MM.1S (cell line): ENCODE measurements at regions not wholly inside any gene's neighbourhood (a gene's known extent, or its start where the extent isn't known, plus 50 kb on each side); places are given as distances from the start of the nearest gene placed in this dataset.

Experiments
- DNase-seq: peaks from one replicate; pipeline ENCODE4 v3.0.0-alpha.2; 2015
- H2AFZ ChIP-seq: fragments of 300-600 bp; sonication (generic); 2 replicates; pipeline ENCODE4 v1.6.0; 2016; ENCODE audit warnings: antibody characterized with exemption, low read length
- H3F3A ChIP-seq: fragments of 300-600 bp; sonication (generic); 2 replicates; pipeline ENCODE4 v1.6.1; 2016; ENCODE audit warnings: mild to moderate bottlenecking, antibody characterized with exemption, low read length, moderate library complexity, mixed read lengths; ENCODE audit not compliant: insufficient read depth
- H3K27ac ChIP-seq: fragments of 300-600 bp; sonication (generic); 2 replicates; pipeline ENCODE4 v1.5.1; 2016; ENCODE audit warnings: mild to moderate bottlenecking, low read length
- H3K27me3 ChIP-seq: fragments of 300-600 bp; sonication (generic); replicated peaks from 2 replicates; pipeline ENCODE4 v1.6.0; 2016; ENCODE audit warnings: low read length; ENCODE audit not compliant: insufficient read depth
- H3K36me3 ChIP-seq: fragments of 300-600 bp; sonication (generic); replicated peaks from 2 replicates; pipeline ENCODE4 v1.6.1; 2016; ENCODE audit warnings: mild to moderate bottlenecking, low read length, mixed read lengths; ENCODE audit not compliant: insufficient read depth
- H3K4me1 ChIP-seq: fragments of 300-600 bp; sonication (generic); 2 replicates; pipeline ENCODE4 v1.6.1; 2016; ENCODE audit warnings: low read length, mixed read lengths
- H3K4me2 ChIP-seq: fragments of 300-600 bp; sonication (generic); 2 replicates; pipeline ENCODE4 v1.6.0; 2016; ENCODE audit warnings: low read depth, low read length
- H3K4me3 ChIP-seq: fragments of 300-600 bp; sonication (generic); 2 replicates; pipeline ENCODE4 v1.5.1; 2016; ENCODE audit warnings: low read length, mixed read lengths
- H3K79me2 ChIP-seq: fragments of 300-600 bp; sonication (generic); 2 replicates; pipeline ENCODE4 v1.6.1; 2016; ENCODE audit warnings: mixed run types, low read length, mixed read lengths
- H3K9ac ChIP-seq: fragments of 300-600 bp; sonication (generic); 2 replicates; pipeline ENCODE4 v1.6.1; 2016; ENCODE audit warnings: low read length, mixed read lengths
- H3K9me2 ChIP-seq: fragments of 300-600 bp; sonication (generic); replicated peaks from 2 replicates; pipeline ENCODE4 v1.6.1; 2016; ENCODE audit warnings: mild to moderate bottlenecking, low read length, mixed read lengths; ENCODE audit not compliant: insufficient read depth
- H3K9me3 ChIP-seq: fragments of 300-600 bp; sonication (generic); replicated peaks from 2 replicates; pipeline ENCODE4 v1.6.1; 2016; ENCODE audit warnings: mild to moderate bottlenecking, low read length, mixed read lengths; ENCODE audit not compliant: insufficient read depth
- H4K20me1 ChIP-seq: fragments of 300-600 bp; sonication (generic); 2 replicates; pipeline ENCODE4 v1.6.1; 2016; ENCODE audit warnings: mild to moderate bottlenecking, low read length, moderate library complexity, mixed read lengths; ENCODE audit not compliant: insufficient read depth
- CTCF ChIP-seq: fragments of 300-600 bp; sonication (generic); IDR thresholded peaks from 2 replicates; pipeline ENCODE4 v1.5.1; 2016; ENCODE audit warnings: antibody characterized with exemption, low read length, mixed read lengths
- EZH2 ChIP-seq: fragments of 300-600 bp; sonication (generic); optimal IDR thresholded peaks from 2 replicates; pipeline ENCODE3; 2017; ENCODE audit warnings: low read depth, mild to moderate bottlenecking, antibody characterized with exemption, low read length, mixed read lengths
- EZH2phosphoT487 ChIP-seq: fragments of 300-600 bp; sonication (generic); IDR thresholded peaks from 2 replicates; pipeline ENCODE4 v1.6.1; 2018; ENCODE audit warnings: antibody characterized with exemption, low read length

DNA sequence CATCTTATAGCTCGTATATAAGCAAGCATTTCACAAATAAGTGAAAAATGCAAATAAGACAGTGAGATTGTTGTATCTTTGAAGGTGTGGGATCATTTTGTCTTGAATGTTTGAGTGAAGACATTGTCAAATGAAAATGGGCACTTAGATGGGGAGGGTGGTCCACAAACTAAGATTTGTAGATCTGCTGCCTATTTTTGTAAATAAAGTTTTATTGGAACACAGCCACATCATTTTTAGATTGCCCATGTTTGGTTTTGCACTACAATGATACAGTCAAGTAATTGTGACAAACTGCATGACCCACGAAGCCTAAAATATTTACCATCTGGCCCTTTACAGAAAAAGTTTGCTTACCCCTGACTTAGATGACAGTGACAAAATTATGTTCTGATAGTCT is 156.7 kb downstream of the PAH start:
- Histone ChIP-seq H3K4me1 (no peaks in the 10 kb centered on the region), H3K9me2 (no peaks in the 10 kb centered on the region), H3K27ac (no peak overlapping the region), H3K79me2 (no peaks in the 10 kb centered on the region), H3K4me3 (no peak overlapping the region), H3K4me2 (no peak overlapping the region), H2AFZ (no peak overlapping the region), H3K36me3 (no peaks in the 10 kb centered on the region), H3K9ac (no peak overlapping the region), H3K27me3 (no peaks in the 10 kb centered on the region), H4K20me1 (no peaks in the 10 kb centered on the region), H3F3A (no peaks in the 10 kb centered on the region), H3K9me3 (no peaks in the 10 kb centered on the region)
- TF ChIP-seq EZH2, result no peak
- no peak for DNase-seq

- H3K9me3 ChIP-seq, result no peaks in the 10 kb centered on the region
- H3K79me2 ChIP-seq, result no peaks in the 10 kb centered on the region
- H3K4me1 ChIP-seq, result no peaks in the 10 kb centered on the region
- no peak overlapping the region for H2AFZ ChIP-seq
- H4K20me1 ChIP-seq, result no peaks in the 10 kb centered on the region
- no peak overlapping the region for H3K9ac ChIP-seq
- H3K36me3 ChIP-seq, result no peaks in the 10 kb centered on the region
- H3K4me3 ChIP-seq, result no peak overlapping the region
- DNase-seq, result no peak
- no peaks in the 10 kb centered on the region for H3K9me2 ChIP-seq
- no peaks in the 10 kb centered on the region for H3K27me3 ChIP-seq
- no peak overlapping the region for H3K27ac ChIP-seq
- no peak overlapping the region for H3K4me2 ChIP-seq
- no peak for TF ChIP-seq CTCF
- TF ChIP-seq EZH2phosphoT487, result no peak
- no peak for TF ChIP-seq EZH2
- H3F3A ChIP-seq, result no peaks in the 10 kb centered on the region
These were observed 157.6 kb downstream of the PAH start for GRCh38 chr12:102759466-102759865.

DNA sequence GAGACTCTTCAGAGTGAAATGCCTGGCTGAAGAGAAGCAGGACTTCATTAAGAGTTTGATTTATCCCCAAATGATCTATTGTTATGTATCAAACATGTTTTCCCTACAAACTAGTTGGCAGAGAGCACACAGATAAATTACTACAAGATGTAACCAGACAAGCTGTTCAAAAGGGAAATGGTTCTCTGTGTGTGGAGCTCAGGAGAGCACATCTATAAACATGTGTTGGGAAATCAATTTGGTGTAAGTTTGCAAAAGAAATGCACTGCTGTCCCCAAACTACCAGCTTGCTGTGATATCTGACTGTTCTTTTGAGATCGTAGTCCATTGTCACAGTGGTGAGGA is 159.2 kb downstream of the PAH start:
- Histone ChIP-seq H3K4me2 (no peak overlapping the region), H3K27me3 (no peaks in the 10 kb centered on the region), H3K9ac (no peak overlapping the region), H3K27ac (no peak overlapping the region), H3K79me2 (no peaks in the 10 kb centered on the region), H3K4me1 (no peaks in the 10 kb centered on the region), H3K9me2 (no peaks in the 10 kb centered on the region), H4K20me1 (no peaks in the 10 kb centered on the region), H2AFZ (no peak overlapping the region), H3K4me3 (no peak overlapping the region), H3K9me3 (no peaks in the 10 kb centered on the region), H3F3A (no peaks in the 10 kb centered on the region), H3K36me3 (no peaks in the 10 kb centered on the region)
- TF ChIP-seq EZH2phosphoT487 (no peak), EZH2 (no peak), CTCF (no peak)
- no peak for DNase-seq

DNA sequence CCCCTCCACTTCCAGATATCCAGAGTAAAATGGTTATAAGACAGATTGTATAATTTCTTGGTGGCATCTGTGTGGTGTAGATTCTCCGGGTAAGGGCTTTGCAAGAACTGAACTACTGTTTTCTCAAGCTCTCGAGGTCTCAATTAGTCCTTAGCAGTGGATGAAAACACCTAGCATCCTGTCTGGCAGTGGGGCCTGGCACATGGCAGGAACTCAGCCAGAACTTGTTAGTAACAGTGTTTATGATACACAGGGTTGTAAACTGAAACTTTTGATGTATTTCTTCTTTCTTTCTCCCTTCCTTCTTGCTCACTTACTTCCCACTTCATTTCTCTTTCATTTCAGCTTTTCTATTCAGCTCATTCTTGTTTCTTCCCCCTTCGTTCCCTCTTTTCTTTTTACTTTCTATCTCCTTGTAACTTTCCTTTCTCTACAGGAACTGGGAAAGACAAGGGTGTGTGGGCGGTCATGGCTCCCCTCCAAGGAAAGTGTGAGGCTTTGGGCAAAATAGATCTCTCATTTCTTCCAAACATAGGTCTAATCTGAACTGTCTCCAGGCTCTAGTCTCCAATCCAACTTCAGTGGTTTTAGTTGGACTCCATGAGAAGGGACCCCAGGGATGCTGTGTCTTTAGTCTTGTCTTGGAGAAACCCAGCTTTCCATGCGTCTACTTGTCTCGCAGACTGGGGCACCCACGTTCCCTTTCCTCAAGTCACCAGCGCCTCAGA is 159.7 kb downstream of the PAH start:
- Histone ChIP-seq H3K9me2 (no peaks in the 10 kb centered on the region), H3K27ac (no peak overlapping the region), H3K27me3 (no peaks in the 10 kb centered on the region), H3K79me2 (no peaks in the 10 kb centered on the region), H3K4me3 (no peak overlapping the region), H3F3A (no peaks in the 10 kb centered on the region), H4K20me1 (no peaks in the 10 kb centered on the region), H3K4me2 (no peak overlapping the region), H3K36me3 (no peaks in the 10 kb centered on the region), H2AFZ (no peak overlapping the region), H3K9ac (no peak overlapping the region), H3K4me1 (no peaks in the 10 kb centered on the region), H3K9me3 (no peaks in the 10 kb centered on the region)
- no peak for DNase-seq
- TF ChIP-seq EZH2 (no peak), CTCF (no peak), EZH2phosphoT487 (no peak)
